RWPE2 (cell line): ENCODE measurements at regions not wholly inside any gene's neighbourhood (a gene's known extent, or its start where the extent isn't known, plus 50 kb on each side); places are given as distances from the start of the nearest gene placed in this dataset.

Experiments used
- ATAC-seq: fragments of 200-7000 bp; cut with Tn5 transposase; 3 replicates; pipeline ENCODE4 v1.9.1; 2021; ENCODE audit warnings: low read depth
- DNase-seq: peaks from one replicate; pipeline ENCODE4 v3.0.0-alpha.2; 2020; ENCODE audit warnings: low spot score
- H3K27ac ChIP-seq: fragments of 450-650 bp; 2 replicates; pipeline ENCODE4 v1.5.1; 2017; ENCODE audit warnings: mild to moderate bottlenecking; ENCODE audit not compliant: poor library complexity, severe bottlenecking
- H3K27me3 ChIP-seq: fragments of 250-450 bp; sonication (Bioruptor Pico); 2 replicates; pipeline ENCODE4 v1.5.1; 2021; ENCODE audit warnings: mild to moderate bottlenecking, moderate library complexity; ENCODE audit not compliant: insufficient read depth, poor library complexity, severe bottlenecking
- H3K36me3 ChIP-seq: fragments of 250-450 bp; sonication (Bioruptor Pico); 2 replicates; pipeline ENCODE4 v1.5.1; 2020; ENCODE audit warnings: low read depth, mild to moderate bottlenecking, moderate library complexity
- H3K4me1 ChIP-seq: fragments of 250-450 bp; sonication (Bioruptor Pico); 2 replicates; pipeline ENCODE4 v1.5.1; 2021; ENCODE audit warnings: mild to moderate bottlenecking, moderate library complexity; ENCODE audit not compliant: insufficient read depth, poor library complexity, severe bottlenecking
- H3K4me3 ChIP-seq: fragments of 250-450 bp; sonication (Bioruptor Pico); 2 replicates; pipeline ENCODE4 v1.5.1; 2021; ENCODE audit warnings: mild to moderate bottlenecking, moderate library complexity; ENCODE audit not compliant: severe bottlenecking
- H3K9me3 ChIP-seq: fragments of 250-450 bp; sonication (Bioruptor Pico); 2 replicates; pipeline ENCODE4 v1.5.1; 2021; ENCODE audit warnings: mild to moderate bottlenecking, moderate library complexity; ENCODE audit not compliant: severe bottlenecking
- TF ChIP-seq, protein P1 (sequence below): fragments of 450-650 bp; IDR thresholded peaks from one replicate; pipeline ENCODE4 v1.5.1; 2017; ENCODE audit warnings: mild to moderate bottlenecking, moderate library complexity; ENCODE audit not compliant: poor library complexity, severe bottlenecking

DNA sequence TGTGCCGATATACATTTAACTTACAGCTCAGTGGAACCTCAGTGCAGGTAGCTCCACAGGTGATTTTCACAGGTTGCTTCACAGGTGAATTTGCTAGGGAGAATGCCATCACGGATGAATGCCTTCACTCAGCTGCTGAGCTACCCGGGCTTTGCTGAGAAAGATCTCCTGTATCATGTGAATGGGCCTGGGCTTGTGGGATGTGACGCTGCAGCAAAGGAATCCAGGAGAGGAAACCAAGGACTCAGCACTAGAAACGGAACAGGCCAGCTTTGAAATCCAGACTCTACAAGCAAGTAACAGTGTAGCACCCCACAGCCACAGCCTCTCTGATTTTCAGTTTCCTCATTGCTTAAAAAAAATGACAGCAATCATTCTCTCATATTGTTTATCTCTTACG is 271.4 kb upstream of the MAF start:
- no peaks in the 10 kb centered on the region for H3K9me3 ChIP-seq
- H3K4me3 ChIP-seq = no peak overlapping the region
- DNase-seq (no peak), ATAC-seq (no peak)
- no peaks in the 10 kb centered on the region for H3K36me3 ChIP-seq
- H3K27ac ChIP-seq = no peak overlapping the region
- H3K27me3 ChIP-seq = no peaks in the 10 kb centered on the region
- H3K4me1 ChIP-seq = no peaks in the 10 kb centered on the region
- TF ChIP-seq, protein P1, sequence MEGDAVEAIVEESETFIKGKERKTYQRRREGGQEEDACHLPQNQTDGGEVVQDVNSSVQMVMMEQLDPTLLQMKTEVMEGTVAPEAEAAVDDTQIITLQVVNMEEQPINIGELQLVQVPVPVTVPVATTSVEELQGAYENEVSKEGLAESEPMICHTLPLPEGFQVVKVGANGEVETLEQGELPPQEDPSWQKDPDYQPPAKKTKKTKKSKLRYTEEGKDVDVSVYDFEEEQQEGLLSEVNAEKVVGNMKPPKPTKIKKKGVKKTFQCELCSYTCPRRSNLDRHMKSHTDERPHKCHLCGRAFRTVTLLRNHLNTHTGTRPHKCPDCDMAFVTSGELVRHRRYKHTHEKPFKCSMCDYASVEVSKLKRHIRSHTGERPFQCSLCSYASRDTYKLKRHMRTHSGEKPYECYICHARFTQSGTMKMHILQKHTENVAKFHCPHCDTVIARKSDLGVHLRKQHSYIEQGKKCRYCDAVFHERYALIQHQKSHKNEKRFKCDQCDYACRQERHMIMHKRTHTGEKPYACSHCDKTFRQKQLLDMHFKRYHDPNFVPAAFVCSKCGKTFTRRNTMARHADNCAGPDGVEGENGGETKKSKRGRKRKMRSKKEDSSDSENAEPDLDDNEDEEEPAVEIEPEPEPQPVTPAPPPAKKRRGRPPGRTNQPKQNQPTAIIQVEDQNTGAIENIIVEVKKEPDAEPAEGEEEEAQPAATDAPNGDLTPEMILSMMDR = no peak

DNA sequence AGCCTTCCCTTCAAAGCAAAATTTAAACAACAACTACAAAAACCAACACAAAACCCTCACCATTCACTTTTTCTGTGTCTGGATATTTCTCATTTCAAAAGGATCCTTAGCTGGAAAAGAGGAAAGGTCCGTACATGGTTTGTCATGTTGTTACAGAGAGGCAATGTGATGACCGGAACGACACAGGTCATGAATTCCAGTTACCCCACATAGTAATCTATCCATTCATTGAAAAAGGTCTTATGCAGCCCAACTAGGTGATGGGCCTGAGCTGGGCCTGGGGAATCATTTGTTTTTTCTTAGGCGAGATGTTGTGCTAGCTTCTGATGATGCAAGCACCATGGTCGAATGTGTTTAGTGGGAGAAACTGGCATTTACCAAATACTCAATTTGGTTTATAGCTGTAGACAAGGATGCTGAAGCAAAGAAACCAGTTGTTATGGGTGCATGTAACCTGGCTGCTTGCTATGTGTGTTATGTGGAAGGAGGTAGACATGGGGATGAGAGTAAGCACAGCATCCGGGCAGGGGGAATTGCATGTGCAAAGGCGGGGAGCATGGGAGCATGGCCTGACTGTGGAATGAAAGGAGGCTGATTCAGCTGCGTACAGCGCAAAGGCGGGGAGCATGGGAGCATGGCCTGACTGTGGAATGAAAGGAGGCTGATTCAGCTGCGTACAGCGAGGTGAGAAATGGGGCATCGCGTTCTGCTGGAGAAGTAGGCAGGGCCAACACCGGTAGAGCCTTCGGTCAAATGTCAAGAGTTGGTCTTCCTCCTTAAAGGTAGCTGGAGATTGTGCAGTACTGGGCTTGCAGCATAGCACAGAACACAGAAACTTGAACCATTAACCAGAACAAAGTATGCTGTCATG is 269.7 kb upstream of the MAF start:
- H3K36me3 ChIP-seq = no peaks in the 10 kb centered on the region
- H3K4me3 ChIP-seq = no peak overlapping the region
- H3K27me3 ChIP-seq = no peaks in the 10 kb centered on the region
- ATAC-seq (no peak), DNase-seq (no peak)
- H3K4me1 ChIP-seq = no peaks in the 10 kb centered on the region
- H3K9me3 ChIP-seq = no peaks in the 10 kb centered on the region
- TF ChIP-seq, protein P1 = no peak
- H3K27ac ChIP-seq = no peak overlapping the region

DNA sequence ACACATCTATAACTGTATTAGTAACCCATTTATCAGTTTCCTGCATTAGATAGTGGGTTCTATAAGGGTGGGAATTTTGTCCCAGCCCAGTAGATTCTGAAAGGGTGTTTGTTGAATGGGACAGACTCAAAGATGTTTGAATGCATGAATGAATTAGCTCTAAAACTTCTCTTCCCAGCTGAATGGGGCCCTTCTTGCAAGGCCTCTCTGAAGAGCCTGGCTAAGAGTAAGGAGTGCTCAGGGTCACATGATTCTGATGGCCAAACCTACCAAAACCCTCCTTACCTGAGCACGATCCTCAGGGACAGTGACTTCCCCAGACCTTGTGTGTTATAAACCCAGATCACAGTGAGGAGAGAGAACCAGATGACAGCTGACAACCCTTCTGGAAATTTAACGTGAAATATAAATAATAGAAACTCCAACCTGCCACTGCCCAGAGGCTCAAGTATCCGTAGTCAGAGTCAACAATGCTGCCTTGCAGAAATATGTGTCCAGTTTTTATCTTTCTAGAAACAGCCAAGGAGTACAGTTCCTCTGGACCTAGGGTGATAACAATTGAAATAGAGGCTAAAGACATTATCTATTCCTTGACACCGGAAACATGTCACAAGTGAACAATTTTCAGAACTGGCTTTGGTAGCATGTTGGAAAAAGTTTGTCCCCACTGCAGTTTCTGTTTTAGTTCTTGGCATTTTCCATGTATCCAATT is 268.9 kb upstream of the MAF start:
- no peak for ATAC-seq
- Histone ChIP-seq H3K36me3 (no peaks in the 10 kb centered on the region), H3K27ac (no peak overlapping the region), H3K9me3 (no peaks in the 10 kb centered on the region), H3K4me3 (no peak overlapping the region), H3K27me3 (no peaks in the 10 kb centered on the region), H3K4me1 (no peaks in the 10 kb centered on the region)
- no peak for DNase-seq
- TF ChIP-seq, protein P1 = no peak

DNA sequence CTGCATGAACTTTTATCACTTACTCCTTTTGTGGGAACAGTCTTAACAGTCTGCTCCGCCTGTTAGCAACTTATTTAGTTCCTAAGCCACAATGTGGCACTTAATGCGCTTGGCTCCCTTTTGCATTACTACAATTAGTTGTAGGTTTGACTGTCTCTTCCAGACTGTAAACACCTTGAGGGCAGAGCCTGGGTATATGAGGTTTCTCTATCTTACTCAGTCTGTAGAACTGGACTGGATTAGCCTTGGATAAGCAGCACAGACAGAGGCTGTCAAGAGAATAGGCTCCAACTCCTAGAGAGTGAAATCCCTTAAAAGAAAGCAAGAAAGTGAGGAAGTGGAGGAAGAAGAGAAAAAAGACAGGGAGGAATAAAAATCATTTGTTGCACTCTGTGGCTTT is 268.3 kb upstream of the MAF start:
- Histone ChIP-seq H3K36me3 (no peaks in the 10 kb centered on the region), H3K27me3 (no peaks in the 10 kb centered on the region), H3K9me3 (no peaks in the 10 kb centered on the region), H3K27ac (no peak overlapping the region), H3K4me1 (no peaks in the 10 kb centered on the region), H3K4me3 (no peak overlapping the region)
- TF ChIP-seq, protein P1 = no peak
- no peak for ATAC-seq
- no peak for DNase-seq
